ENCODE measurements at regions not wholly inside any gene's neighbourhood (a gene's known extent, or its start where the extent isn't known, plus 50 kb on each side); places are given as distances from the start of the nearest gene placed in this dataset.

GRCh38 chrY:15624370-15624769, 1100.0 kb downstream of the NLGN4Y start:
- Mint-ChIP-seq H3K27me3 (peaks cover 0 to 1% (median 0%) of the 10 kb centered on the region in 5 donors), H3K9me3 (peaks cover 0 to 14% (median 0%) of the 10 kb centered on the region in 9 donors), H3K36me3 (no peaks in the 10 kb centered on the region), H3K4me1 (no peaks in the 10 kb centered on the region), H3K4me3 (no peak overlapping the region), H3K27ac (no peak overlapping the region)
- POLR2A ChIA-PET: no interaction called here
- DNase-seq (no peak), ATAC-seq (no peak)

DNA sequence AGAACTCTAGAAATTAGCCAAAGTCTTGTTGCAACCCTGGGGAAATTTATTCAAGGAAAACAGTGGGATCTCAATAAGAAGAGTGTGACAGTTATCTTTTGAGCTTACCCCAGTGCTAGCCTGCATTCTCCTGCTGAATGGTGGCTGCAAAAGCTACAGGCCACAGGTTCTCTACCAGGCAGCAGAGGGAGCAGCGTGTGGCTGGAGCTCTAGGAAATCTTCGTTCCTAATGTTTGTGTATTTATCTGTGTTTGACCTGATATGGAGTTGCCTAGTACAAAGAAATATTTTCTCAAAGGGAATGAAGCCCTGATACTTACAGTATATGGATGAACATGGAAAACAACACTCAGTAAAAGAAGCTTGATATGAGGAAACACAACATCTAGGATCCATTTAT, 1100.6 kb downstream of the NLGN4Y start:
- Mint-ChIP-seq H3K4me3 (no peak overlapping the region), H3K36me3 (no peaks in the 10 kb centered on the region), H3K4me1 (no peaks in the 10 kb centered on the region), H3K9me3 (peaks cover 0 to 9% (median 0%) of the 10 kb centered on the region in 9 donors), H3K27me3 (peaks cover 0 to 1% (median 0%) of the 10 kb centered on the region in 5 donors), H3K27ac (no peak overlapping the region)
- DNase-seq: no peak
- ATAC-seq: no peak
- POLR2A ChIA-PET: no interaction called here

- Mint-ChIP-seq H3K36me3 (no peaks in the 10 kb centered on the region), H3K9me3 (peaks cover 0 to 9% (median 0%) of the 10 kb centered on the region in 9 donors), H3K4me3 (no peak overlapping the region), H3K27ac (no peak overlapping the region), H3K4me1 (no peaks in the 10 kb centered on the region), H3K27me3 (peaks cover 0 to 6% (median 0%) of the 10 kb centered on the region in 5 donors)
- POLR2A ChIA-PET: no interaction called here
- ATAC-seq: no peak
- no peak for DNase-seq
Measured at GRCh38 chrY:15648198-15648597, 1123.9 kb downstream of the NLGN4Y start.

DNA sequence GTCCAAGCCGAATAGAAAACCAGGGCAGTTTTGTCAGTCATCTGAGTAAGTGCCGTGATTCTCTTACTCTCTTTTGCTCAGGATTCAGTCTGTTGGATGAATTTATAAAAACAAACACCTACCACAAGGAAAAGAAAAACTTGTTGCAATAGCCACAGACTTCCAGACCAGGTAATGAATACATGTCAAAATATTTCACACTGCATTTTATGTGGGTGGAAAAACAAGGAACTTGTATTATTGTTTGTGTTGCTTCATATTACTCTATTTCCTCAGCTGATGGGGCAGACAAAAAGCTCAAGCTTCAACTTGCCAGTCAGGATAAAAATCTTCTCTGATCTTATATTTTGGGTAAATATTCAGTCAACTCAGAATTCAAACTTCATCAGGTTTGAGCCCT, 1125.7 kb downstream of the NLGN4Y start:
- Mint-ChIP-seq H3K27me3 (peaks cover 0 to 6% (median 0%) of the 10 kb centered on the region in 5 donors), H3K4me3 (no peak overlapping the region), H3K27ac (no peak overlapping the region), H3K36me3 (no peaks in the 10 kb centered on the region), H3K4me1 (no peaks in the 10 kb centered on the region), H3K9me3 (peaks cover 0 to 9% (median 0%) of the 10 kb centered on the region in 9 donors)
- ATAC-seq (no peak), DNase-seq (no peak)
- POLR2A ChIA-PET: no interaction called here

GRCh38 chrY:15688531-15688930, 1164.2 kb downstream of the NLGN4Y start:
- H3K27me3 Mint-ChIP-seq: peaks cover 0 to 5% (median 0%) of the 10 kb centered on the region in 5 donors
- peaks cover 0 to 8% (median 0%) of the 10 kb centered on the region in 9 donors for H3K9me3 Mint-ChIP-seq
- no peaks in the 10 kb centered on the region for H3K36me3 Mint-ChIP-seq
- ATAC-seq (no peak), DNase-seq (no peak)
- POLR2A ChIA-PET: no interaction called here
- no peak overlapping the region for H3K27ac Mint-ChIP-seq
- no peaks in the 10 kb centered on the region for H3K4me1 Mint-ChIP-seq
- H3K4me3 Mint-ChIP-seq: no peak overlapping the region

DNA sequence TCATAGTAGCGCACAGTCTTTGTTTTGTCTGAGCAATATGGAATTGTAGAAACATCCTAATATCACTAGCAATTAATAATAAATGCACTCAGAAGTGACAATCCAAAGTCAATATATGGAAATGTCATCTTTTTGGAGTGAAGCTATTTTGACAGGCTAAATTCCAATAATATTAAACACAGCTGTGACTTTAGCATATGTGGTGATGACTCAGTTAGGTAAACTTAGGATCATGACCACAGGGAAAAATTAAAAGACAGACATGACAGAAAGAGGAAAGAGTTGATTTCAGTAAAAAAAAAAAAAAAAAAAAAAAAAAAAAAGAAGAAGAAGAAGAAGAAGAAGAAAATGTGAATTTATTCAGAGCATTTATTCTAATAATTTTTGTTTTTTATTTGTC, 1165.7 kb downstream of the NLGN4Y start:
- H3K9me3 Mint-ChIP-seq: peaks cover 0 to 9% (median 0%) of the 10 kb centered on the region in 9 donors
- H3K27me3 Mint-ChIP-seq: no peaks in the 10 kb centered on the region
- ATAC-seq: no peak
- no peak for DNase-seq
- POLR2A ChIA-PET: no interaction called here
- H3K4me1 Mint-ChIP-seq: no peaks in the 10 kb centered on the region
- H3K4me3 Mint-ChIP-seq: no peak overlapping the region
- H3K27ac Mint-ChIP-seq: no peak overlapping the region
- no peaks in the 10 kb centered on the region for H3K36me3 Mint-ChIP-seq

DNA sequence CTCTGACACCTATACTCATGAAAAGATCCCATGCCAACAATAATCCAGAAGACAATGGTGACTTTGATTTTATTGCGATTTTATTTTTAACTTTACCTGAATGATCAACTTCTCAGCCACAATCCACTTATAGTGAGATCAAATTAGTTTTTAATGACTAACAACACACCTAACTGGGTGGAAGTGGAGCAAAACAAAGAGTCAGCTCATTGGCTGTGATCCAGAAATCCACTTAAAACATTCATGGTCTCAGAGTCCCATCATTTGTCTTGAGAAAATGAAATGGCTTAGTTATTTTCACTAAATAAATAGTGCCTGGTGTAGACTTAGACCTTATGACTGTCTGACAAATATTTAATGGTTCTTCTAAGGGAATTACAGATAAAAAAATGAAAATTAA, 1177.8 kb downstream of the NLGN4Y start:
- Mint-ChIP-seq H3K9me3 (peaks cover 0 to 3% (median 0%) of the 10 kb centered on the region in 9 donors), H3K27ac (no peak overlapping the region), H3K27me3 (no peaks in the 10 kb centered on the region), H3K4me3 (no peak overlapping the region), H3K36me3 (no peaks in the 10 kb centered on the region), H3K4me1 (no peaks in the 10 kb centered on the region)
- ATAC-seq: no peak
- no peak for DNase-seq
- POLR2A ChIA-PET: no interaction called here

GRCh38 chrY:15704906-15705305, 1180.6 kb downstream of the NLGN4Y start:
- ATAC-seq: no peak
- peaks cover 0 to 3% (median 0%) of the 10 kb centered on the region in 9 donors for H3K9me3 Mint-ChIP-seq
- no peaks in the 10 kb centered on the region for H3K27me3 Mint-ChIP-seq
- H3K4me1 Mint-ChIP-seq: no peaks in the 10 kb centered on the region
- POLR2A ChIA-PET: no interaction called here
- DNase-seq: no peak
- no peak overlapping the region for H3K4me3 Mint-ChIP-seq
- no peak overlapping the region for H3K27ac Mint-ChIP-seq
- no peaks in the 10 kb centered on the region for H3K36me3 Mint-ChIP-seq

- ATAC-seq (no peak), DNase-seq (no peak)
- H3K27me3 Mint-ChIP-seq: peaks cover 0 to 1% (median 0%) of the 10 kb centered on the region in 5 donors
- no peak overlapping the region for H3K27ac Mint-ChIP-seq
- no peaks in the 10 kb centered on the region for H3K36me3 Mint-ChIP-seq
- H3K9me3 Mint-ChIP-seq: peaks cover 0 to 30% (median 4%) of the 10 kb centered on the region in 9 donors
- POLR2A ChIA-PET: no interaction called here
- no peak overlapping the region for H3K4me3 Mint-ChIP-seq
- H3K4me1 Mint-ChIP-seq: no peaks in the 10 kb centered on the region
Measured at GRCh38 chrY:15749533-15750433, 1225.5 kb downstream of the NLGN4Y start.

DNA sequence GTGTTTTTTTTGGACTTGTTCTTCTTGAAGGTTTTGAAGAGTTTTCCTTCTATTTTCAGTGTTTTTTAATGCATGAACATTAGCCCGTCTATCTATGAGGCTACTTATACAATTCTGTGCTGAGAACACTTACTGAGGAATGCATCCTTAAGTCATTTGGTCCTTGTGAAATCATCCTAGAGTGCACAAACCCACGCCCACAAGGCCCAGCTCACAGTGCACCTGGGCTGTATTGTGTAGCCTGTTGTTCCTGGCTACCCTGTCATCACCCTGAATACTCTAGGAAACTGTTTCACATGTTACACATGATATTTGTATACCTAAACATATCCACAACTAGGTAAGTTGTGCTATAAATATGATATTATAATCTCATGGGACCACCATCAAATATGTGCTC, 1226.7 kb downstream of the NLGN4Y start:
- DNase-seq (no peak), ATAC-seq (no peak)
- Mint-ChIP-seq H3K4me3 (no peak overlapping the region), H3K27ac (no peak overlapping the region), H3K27me3 (peaks cover 0 to 1% (median 0%) of the 10 kb centered on the region in 5 donors), H3K9me3 (peaks cover 0 to 23% (median 0%) of the 10 kb centered on the region in 9 donors), H3K36me3 (no peaks in the 10 kb centered on the region), H3K4me1 (no peaks in the 10 kb centered on the region)
- POLR2A ChIA-PET: no interaction called here

- Mint-ChIP-seq H3K4me1 (no peaks in the 10 kb centered on the region), H3K9me3 (peaks cover 0 to 4% (median 0%) of the 10 kb centered on the region in 9 donors), H3K36me3 (no peaks in the 10 kb centered on the region), H3K4me3 (no peak overlapping the region), H3K27me3 (no peaks in the 10 kb centered on the region), H3K27ac (no peak overlapping the region)
- POLR2A ChIA-PET: no interaction called here
- ATAC-seq (no peak), DNase-seq (no peak)
Measured at GRCh38 chrY:15756266-15756665, 1231.9 kb downstream of the NLGN4Y start.

- peaks cover 0 to 4% (median 0%) of the 10 kb centered on the region in 9 donors for H3K9me3 Mint-ChIP-seq
- DNase-seq: no peak
- H3K4me1 Mint-ChIP-seq: no peaks in the 10 kb centered on the region
- H3K36me3 Mint-ChIP-seq: no peaks in the 10 kb centered on the region
- peaks cover 0 to 3% (median 0%) of the 10 kb centered on the region in 5 donors for H3K27me3 Mint-ChIP-seq
- H3K4me3 Mint-ChIP-seq: no peak overlapping the region
- no peak for ATAC-seq
- POLR2A ChIA-PET: no interaction called here
- H3K27ac Mint-ChIP-seq: no peak overlapping the region
Measured at GRCh38 chrY:15773579-15773978, 1249.2 kb downstream of the NLGN4Y start.

GRCh38 chrY:15775880-15776279, 1251.6 kb downstream of the NLGN4Y start:
- peaks cover 0 to 2% (median 0%) of the 10 kb centered on the region in 9 donors for H3K9me3 Mint-ChIP-seq
- H3K4me1 Mint-ChIP-seq: no peaks in the 10 kb centered on the region
- POLR2A ChIA-PET: no interaction called here
- H3K27ac Mint-ChIP-seq: no peak overlapping the region
- no peak overlapping the region for H3K4me3 Mint-ChIP-seq
- peaks cover 0 to 7% (median 0%) of the 10 kb centered on the region in 5 donors for H3K27me3 Mint-ChIP-seq
- DNase-seq (no peak), ATAC-seq (no peak)
- no peaks in the 10 kb centered on the region for H3K36me3 Mint-ChIP-seq

- POLR2A ChIA-PET: no interaction called here
- Mint-ChIP-seq H3K4me1 (no peaks in the 10 kb centered on the region), H3K36me3 (no peaks in the 10 kb centered on the region), H3K9me3 (peaks cover 0 to 4% (median 0%) of the 10 kb centered on the region in 9 donors), H3K27ac (no peak overlapping the region), H3K4me3 (no peak overlapping the region), H3K27me3 (peaks cover 0 to 4% (median 0%) of the 10 kb centered on the region in 5 donors)
- DNase-seq: no peak
- no peak for ATAC-seq
Measured at GRCh38 chrY:15779891-15780290, 1255.6 kb downstream of the NLGN4Y start.
